ENCODE measurements at regions not wholly inside any gene's neighbourhood (a gene's known extent, or its start where the extent isn't known, plus 50 kb on each side); places are given as distances from the start of the nearest gene placed in this dataset.

- DNase-seq (ENCODE audit: low spot score): no peak
- no peak overlapping the region for H3K27ac ChIP-seq (ENCODE audit: low read depth, low read length, poor library complexity, severe bottlenecking)
- intact Hi-C loops (cut with micrococcal nuclease; ENCODE audit: unreplicated experiment): no loop called here
- no peaks in the 10 kb centered on the region for H3K27me3 ChIP-seq (replicated peaks; ENCODE audit: insufficient read depth, low read depth, low read length, poor library complexity)
- H3K4me1 ChIP-seq (ENCODE audit: insufficient read depth, low read length, poor library complexity, severe bottlenecking): peaks cover 15% of the 10 kb centered on the region
- no peaks in the 10 kb centered on the region for H3K9me3 ChIP-seq (ENCODE audit: low read depth, low read length, poor library complexity, severe bottlenecking)
- ChIA-PET POLR2A (ENCODE audit: low non-redundant PET) (interaction anchor here (0.6 kb wide), 1 partner anchor 16 kb away, joined by 4 read pairs; no protein-coding TSS in a partner anchor), CTCF (no interaction called here)
- H3K4me3 ChIP-seq (ENCODE audit: low read depth, low read length, poor library complexity, severe bottlenecking): no peak overlapping the region
- TF ChIP-seq CTCF (conservative IDR thresholded peaks at IDR 0.05; ENCODE audit: low read depth, low read length) (no peak), EZH2 (IDR thresholded peaks at IDR 0.05; ENCODE audit: borderline replicate concordance, low read depth, low read length, poor library complexity, severe bottlenecking) (no peak)
- BruUV-seq (replicated peaks): no TSS peak
- H3K36me3 ChIP-seq (ENCODE audit: insufficient read depth, low read length, poor library complexity, severe bottlenecking): no peaks in the 10 kb centered on the region
Observed at GRCh38 chr13:79867254-79867653, 386.3 kb downstream of the NDFIP2 start.

GRCh38 chr13:79866436-79866835 lies 385.5 kb downstream of the NDFIP2 start:
- H3K27me3 ChIP-seq (replicated peaks; ENCODE audit: insufficient read depth, low read depth, low read length, poor library complexity): no peaks in the 10 kb centered on the region
- H3K9me3 ChIP-seq (ENCODE audit: low read depth, low read length, poor library complexity, severe bottlenecking): no peaks in the 10 kb centered on the region
- no peak overlapping the region for H3K4me3 ChIP-seq (ENCODE audit: low read depth, low read length, poor library complexity, severe bottlenecking)
- no TSS peak for BruUV-seq (replicated peaks)
- DNase-seq (ENCODE audit: low spot score): peak; percentile 50
- peaks cover 15% of the 10 kb centered on the region for H3K4me1 ChIP-seq (ENCODE audit: insufficient read depth, low read length, poor library complexity, severe bottlenecking)
- ChIA-PET POLR2A (ENCODE audit: low non-redundant PET) (interaction anchor here (0.6 kb wide), 1 partner anchor 15 kb away, joined by 4 read pairs; no protein-coding TSS in a partner anchor), CTCF (no interaction called here)
- TF ChIP-seq EZH2 (IDR thresholded peaks at IDR 0.05; ENCODE audit: borderline replicate concordance, low read depth, low read length, poor library complexity, severe bottlenecking) (no peak), CTCF (conservative IDR thresholded peaks at IDR 0.05; ENCODE audit: low read depth, low read length) (no peak)
- no peaks in the 10 kb centered on the region for H3K36me3 ChIP-seq (ENCODE audit: insufficient read depth, low read length, poor library complexity, severe bottlenecking)
- no peak overlapping the region for H3K27ac ChIP-seq (ENCODE audit: low read depth, low read length, poor library complexity, severe bottlenecking)
- intact Hi-C loops (cut with micrococcal nuclease; ENCODE audit: unreplicated experiment): no loop called here

- no peaks in the 10 kb centered on the region for H3K9me3 ChIP-seq (ENCODE audit: low read depth, low read length, poor library complexity, severe bottlenecking)
- ChIA-PET CTCF (no interaction called here), POLR2A (ENCODE audit: low non-redundant PET) (no interaction called here)
Observed at GRCh38 chr13:79862515-79862914, 381.6 kb downstream of the NDFIP2 start.

More at GRCh38 chr13:79862515-79862914, 381.6 kb downstream of the NDFIP2 start:
- intact Hi-C loops (cut with micrococcal nuclease; ENCODE audit: unreplicated experiment): no loop called here
- no peak for DNase-seq (ENCODE audit: low spot score)
- Histone ChIP-seq H3K4me1 (ENCODE audit: insufficient read depth, low read length, poor library complexity, severe bottlenecking) (peaks cover 9% of the 10 kb centered on the region), H3K27me3 (replicated peaks; ENCODE audit: insufficient read depth, low read depth, low read length, poor library complexity) (no peaks in the 10 kb centered on the region), H3K4me3 (ENCODE audit: low read depth, low read length, poor library complexity, severe bottlenecking) (no peak overlapping the region), H3K36me3 (ENCODE audit: insufficient read depth, low read length, poor library complexity, severe bottlenecking) (no peaks in the 10 kb centered on the region), H3K27ac (ENCODE audit: low read depth, low read length, poor library complexity, severe bottlenecking) (no peak overlapping the region)
- BruUV-seq (replicated peaks): no TSS peak
- no peak for TF ChIP-seq EZH2 (IDR thresholded peaks at IDR 0.05; ENCODE audit: borderline replicate concordance, low read depth, low read length, poor library complexity, severe bottlenecking)
- TF ChIP-seq CTCF (conservative IDR thresholded peaks at IDR 0.05; ENCODE audit: low read depth, low read length): no peak
